ENCODE measurements at regions not wholly inside any gene's neighbourhood (a gene's known extent, or its start where the extent isn't known, plus 50 kb on each side); places are given as distances from the start of the nearest gene placed in this dataset.

DNA sequence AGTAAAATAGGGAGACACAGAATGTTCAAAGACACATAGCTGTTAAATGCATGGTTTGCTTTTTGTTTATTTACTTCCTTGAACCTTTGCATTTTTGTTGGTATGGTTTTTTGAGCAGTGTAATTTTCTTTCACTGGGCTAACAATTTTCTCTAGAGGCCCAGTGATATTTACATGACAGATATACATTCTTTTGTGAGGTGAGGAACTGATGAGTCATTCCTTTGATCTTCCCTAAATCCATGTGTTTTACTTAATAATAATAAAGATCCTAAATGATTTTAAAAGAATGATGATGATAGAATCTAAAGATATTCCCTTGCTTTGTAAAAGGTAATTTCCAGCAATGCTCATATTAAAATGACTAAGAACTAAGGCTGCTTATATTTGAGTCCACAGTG, 188.5 kb upstream of the ANK3 start:
- in situ Hi-C loops (cut with MboI; ENCODE audit: low sequenced_read_pairs, unreplicated experiment): no loop called here
- DNase-seq (ENCODE audit: low spot score): no peak
- TF ChIP-seq, protein P1, sequence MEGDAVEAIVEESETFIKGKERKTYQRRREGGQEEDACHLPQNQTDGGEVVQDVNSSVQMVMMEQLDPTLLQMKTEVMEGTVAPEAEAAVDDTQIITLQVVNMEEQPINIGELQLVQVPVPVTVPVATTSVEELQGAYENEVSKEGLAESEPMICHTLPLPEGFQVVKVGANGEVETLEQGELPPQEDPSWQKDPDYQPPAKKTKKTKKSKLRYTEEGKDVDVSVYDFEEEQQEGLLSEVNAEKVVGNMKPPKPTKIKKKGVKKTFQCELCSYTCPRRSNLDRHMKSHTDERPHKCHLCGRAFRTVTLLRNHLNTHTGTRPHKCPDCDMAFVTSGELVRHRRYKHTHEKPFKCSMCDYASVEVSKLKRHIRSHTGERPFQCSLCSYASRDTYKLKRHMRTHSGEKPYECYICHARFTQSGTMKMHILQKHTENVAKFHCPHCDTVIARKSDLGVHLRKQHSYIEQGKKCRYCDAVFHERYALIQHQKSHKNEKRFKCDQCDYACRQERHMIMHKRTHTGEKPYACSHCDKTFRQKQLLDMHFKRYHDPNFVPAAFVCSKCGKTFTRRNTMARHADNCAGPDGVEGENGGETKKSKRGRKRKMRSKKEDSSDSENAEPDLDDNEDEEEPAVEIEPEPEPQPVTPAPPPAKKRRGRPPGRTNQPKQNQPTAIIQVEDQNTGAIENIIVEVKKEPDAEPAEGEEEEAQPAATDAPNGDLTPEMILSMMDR (IDR thresholded peaks at IDR 0.05; ENCODE audit: borderline replicate concordance, control extremely low read depth, extremely low read depth, insufficient read depth, missing control alignments): no peak

DNA sequence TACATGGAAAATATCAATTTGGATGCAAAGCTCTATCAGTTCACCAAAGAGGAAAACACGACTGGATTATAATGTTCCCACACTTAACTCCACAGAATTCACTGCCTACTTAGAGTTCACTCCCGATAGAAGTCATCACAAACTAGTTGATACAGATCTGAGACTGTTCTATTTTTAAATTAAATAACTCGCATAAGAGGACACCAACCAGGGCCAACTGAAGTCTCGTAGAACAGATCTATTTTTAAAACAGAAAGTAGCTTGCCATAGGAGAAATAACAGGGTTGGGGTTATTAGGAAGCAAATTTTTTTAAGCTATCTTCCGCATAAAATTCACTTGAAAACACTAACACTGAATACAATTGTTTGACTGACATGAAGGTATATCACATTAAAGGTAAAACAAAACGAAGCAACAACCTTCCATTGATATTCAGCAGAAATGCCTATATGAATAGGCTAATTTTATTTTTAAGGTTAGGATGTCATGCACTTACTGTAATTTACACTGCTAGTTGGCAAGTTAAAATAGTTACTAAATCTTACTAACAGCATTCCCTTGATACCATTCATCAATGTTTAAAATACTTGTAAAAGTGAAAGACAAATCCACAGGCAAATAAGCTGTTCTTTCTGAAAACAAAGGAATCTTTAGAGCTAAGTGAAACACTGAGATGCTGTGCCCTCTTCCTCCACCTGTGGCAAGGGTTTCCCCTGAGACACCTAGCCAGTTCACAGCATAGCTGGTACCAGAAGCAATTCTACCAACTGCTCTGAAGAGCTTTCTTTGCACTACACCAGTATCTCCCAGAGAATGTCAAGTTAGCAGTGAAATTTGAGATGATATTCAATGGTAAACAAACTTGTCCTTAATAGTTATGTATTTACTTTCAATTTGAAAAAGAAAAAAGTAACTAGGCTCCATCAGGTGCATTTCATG, 186.7 kb upstream of the ANK3 start:
- TF ChIP-seq, protein P1 (IDR thresholded peaks at IDR 0.05; ENCODE audit: borderline replicate concordance, control extremely low read depth, extremely low read depth, insufficient read depth, missing control alignments): no peak
- in situ Hi-C loops (cut with MboI; ENCODE audit: low sequenced_read_pairs, unreplicated experiment): no loop called here
- no peak for DNase-seq (ENCODE audit: low spot score)

DNA sequence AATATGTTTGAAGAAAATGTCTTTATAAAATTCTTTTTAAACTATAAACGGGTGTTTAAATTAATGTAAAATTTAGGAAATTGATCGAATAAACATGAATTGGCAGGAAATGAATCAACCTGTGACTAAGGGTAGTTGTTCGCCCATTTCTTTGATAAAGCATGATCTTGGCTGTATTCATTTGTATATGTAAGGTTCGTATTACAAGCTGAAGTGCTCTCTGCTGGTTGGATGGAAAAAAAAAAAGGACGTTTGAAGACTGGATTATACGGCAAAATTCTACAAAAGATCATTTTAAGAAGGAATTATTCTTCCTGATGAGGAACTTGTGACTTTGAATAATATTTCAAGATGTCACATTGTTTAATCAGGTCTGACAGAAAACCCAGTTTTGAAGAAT, 185.4 kb upstream of the ANK3 start:
- in situ Hi-C loops (cut with MboI; ENCODE audit: low sequenced_read_pairs, unreplicated experiment): no loop called here
- TF ChIP-seq, protein P1 (IDR thresholded peaks at IDR 0.05; ENCODE audit: borderline replicate concordance, control extremely low read depth, extremely low read depth, insufficient read depth, missing control alignments): no peak
- no peak for DNase-seq (ENCODE audit: low spot score)

DNA sequence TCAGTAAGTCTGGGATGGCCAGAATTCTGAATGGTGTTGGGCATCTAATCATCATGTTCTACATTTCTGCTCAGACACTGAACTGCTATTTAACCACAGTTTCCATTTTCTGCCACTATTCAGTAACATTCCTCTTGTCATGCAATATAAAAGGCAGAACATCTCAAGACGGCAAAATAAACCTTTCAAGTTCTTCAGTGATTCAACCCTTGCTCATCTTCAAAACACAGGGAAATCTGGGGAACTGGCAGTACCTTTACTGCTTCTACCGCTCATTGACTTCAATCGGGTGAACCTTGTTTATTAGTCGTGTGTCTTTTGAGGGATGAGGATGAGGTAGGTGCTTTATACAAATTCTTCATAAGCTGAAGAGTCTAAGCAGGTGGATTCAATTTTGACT, 184.7 kb upstream of the ANK3 start:
- DNase-seq (ENCODE audit: low spot score): no peak

DNA sequence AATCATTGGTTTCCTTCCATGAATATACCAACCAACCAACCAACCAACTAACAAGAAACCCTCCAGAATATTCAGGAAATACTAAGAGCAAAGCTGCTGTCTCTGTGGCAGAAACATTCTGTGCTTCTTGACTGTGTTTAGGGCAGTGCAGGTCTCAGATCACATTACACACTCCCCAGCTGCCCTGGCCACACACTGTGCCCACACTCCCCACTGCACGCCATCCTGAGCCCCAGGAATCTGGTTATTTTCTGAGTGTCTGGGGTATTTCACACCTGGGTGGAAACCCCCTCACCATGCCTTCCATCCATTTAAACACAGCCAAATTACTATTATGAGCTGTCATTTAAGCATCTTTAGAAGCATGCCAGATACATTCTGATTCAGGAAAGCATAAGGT, 183.7 kb upstream of the ANK3 start:
- DNase-seq (ENCODE audit: low spot score): no peak
- in situ Hi-C loops (cut with MboI; ENCODE audit: low sequenced_read_pairs, unreplicated experiment): no loop called here
- TF ChIP-seq, protein P1 (IDR thresholded peaks at IDR 0.05; ENCODE audit: borderline replicate concordance, control extremely low read depth, extremely low read depth, insufficient read depth, missing control alignments): no peak

More for the DNA sequence above, 184.7 kb upstream of the ANK3 start:
- TF ChIP-seq, protein P1 (IDR thresholded peaks at IDR 0.05; ENCODE audit: borderline replicate concordance, control extremely low read depth, extremely low read depth, insufficient read depth, missing control alignments): no peak
- in situ Hi-C loops (cut with MboI; ENCODE audit: low sequenced_read_pairs, unreplicated experiment): no loop called here

DNA sequence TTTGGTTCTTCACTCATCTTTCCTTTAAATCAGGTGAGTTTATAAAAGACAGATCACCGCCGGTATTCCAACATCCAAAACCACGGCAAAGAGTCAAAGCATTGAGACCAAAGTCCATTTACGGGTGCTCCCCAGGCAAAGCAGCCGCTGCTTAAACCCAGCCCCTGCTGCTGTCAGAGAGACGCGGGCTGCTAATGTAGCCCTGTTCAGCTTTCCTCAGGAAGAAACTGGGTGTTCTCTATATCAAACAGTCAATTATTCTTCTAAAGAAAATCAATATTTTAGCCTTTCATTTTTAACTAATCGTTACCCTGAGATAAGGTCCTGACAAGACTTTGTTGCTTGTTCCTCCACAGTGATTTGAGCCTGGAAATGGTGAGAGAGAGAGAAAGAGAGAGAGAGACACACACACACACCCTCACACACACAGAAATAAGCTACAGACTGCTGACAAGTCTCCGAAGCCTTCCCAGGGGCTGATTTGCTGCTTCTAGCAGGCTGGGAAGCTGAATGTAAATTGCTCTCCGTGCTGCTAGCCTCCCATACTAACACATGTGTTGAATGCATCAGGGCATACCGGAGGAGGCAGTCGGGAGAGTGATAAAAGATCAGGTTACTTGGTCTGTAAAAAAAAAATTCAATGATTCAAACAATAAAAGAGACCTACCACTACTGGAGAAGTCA, 183.0 kb upstream of the ANK3 start:
- TF ChIP-seq, protein P1 (IDR thresholded peaks at IDR 0.05; ENCODE audit: borderline replicate concordance, control extremely low read depth, extremely low read depth, insufficient read depth, missing control alignments): no peak
- DNase-seq (ENCODE audit: low spot score): no peak
- in situ Hi-C loops (cut with MboI; ENCODE audit: low sequenced_read_pairs, unreplicated experiment): no loop called here
